ENCODE measurements at regions not wholly inside any gene's neighbourhood (a gene's known extent, or its start where the extent isn't known, plus 50 kb on each side); places are given as distances from the start of the nearest gene placed in this dataset.
A peak's percentile ranks its signal among the peaks of the same experiment; 100 is the strongest.

DNA sequence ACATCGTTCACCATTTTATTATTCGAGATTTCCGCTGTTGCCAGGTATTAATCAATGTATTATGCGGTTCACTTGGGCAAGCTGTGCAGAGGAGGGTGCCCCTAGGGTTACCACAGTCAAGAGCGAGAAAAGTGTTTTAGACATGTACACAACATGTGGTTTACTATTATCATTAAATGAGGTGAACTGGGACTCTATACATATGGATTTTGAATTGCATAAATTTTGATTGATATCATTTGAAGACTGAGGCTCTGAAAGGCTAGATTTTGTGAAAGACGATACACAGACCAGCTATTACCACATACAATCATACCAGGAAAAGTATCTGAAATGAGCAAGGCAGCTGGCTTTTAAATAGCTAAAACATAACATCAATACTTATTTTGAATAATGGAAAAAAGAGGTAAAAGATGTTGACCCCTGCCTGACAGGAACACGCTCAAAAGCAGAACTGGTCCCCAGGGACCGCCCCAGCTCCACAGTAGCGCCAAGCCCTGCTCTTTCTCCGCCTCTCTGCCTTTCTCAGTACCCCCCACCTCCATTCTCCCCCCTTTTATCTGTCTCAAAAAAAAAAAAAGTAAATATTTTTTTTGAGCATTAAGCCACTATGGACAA, 413.4 kb upstream of the MKI67 start:
- WGBS, 3 donors: 74 to 80% (median 80%) methylated on average over 10 of the region's 10 CpGs
- Histone ChIP-seq H3K27me3 (ENCODE audit: insufficient read depth in 3 of 3, low read length in 2 of 3) (peaks cover 0 to 25% (median 1%) of the 10 kb centered on the region in 3 donors), H3K36me3 (ENCODE audit: insufficient read depth in 1 of 2, low read depth in 1 of 2) (no peaks in the 10 kb centered on the region), H3K9me3 (no peaks in the 10 kb centered on the region), H3K4me3 (no peak overlapping the region), H3K27ac (no peak overlapping the region), H3K4me1 (peaks cover 11% of the 10 kb centered on the region)
- TF ChIP-seq, protein P1, sequence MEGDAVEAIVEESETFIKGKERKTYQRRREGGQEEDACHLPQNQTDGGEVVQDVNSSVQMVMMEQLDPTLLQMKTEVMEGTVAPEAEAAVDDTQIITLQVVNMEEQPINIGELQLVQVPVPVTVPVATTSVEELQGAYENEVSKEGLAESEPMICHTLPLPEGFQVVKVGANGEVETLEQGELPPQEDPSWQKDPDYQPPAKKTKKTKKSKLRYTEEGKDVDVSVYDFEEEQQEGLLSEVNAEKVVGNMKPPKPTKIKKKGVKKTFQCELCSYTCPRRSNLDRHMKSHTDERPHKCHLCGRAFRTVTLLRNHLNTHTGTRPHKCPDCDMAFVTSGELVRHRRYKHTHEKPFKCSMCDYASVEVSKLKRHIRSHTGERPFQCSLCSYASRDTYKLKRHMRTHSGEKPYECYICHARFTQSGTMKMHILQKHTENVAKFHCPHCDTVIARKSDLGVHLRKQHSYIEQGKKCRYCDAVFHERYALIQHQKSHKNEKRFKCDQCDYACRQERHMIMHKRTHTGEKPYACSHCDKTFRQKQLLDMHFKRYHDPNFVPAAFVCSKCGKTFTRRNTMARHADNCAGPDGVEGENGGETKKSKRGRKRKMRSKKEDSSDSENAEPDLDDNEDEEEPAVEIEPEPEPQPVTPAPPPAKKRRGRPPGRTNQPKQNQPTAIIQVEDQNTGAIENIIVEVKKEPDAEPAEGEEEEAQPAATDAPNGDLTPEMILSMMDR (IDR thresholded peaks at IDR 0.05): no peak
- DNase-seq: no peak
- no peak for ATAC-seq
- intact Hi-C loops (cut with DNase I): no loop called here

DNA sequence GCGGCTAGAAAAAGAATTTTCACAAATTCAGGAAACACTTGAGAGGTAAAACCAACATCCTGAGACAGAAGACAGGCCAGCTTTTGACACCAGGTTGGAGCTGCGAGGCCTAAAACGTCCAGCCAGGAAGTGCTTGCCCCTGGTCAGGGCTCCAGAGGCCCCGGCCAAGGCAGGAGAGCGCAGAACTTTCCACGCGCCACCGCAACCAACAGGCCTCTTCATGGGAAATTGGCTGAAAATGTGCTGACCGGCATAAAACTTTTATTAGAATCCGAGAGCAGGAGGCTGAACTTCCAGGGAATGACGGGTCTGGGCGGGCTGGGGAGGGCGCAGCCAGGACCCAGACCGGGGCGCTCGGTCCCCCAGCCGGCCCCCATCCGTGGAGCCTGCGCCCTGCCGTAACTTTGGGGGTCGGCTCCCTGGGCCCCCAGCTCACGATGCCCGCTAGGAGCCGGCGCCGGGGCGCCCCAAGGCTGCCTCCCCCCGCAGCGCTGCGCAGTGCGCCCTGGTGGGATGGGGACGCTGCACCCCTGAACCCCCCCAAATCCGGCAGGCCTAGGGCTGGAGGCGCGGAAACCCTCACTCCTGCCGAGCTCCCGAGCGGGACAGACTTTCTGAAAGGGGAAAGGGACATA, 414.0 kb upstream of the MKI67 start:
- Histone ChIP-seq H3K36me3 (ENCODE audit: insufficient read depth in 1 of 2, low read depth in 1 of 2) (no peaks in the 10 kb centered on the region), H3K27ac (no peak overlapping the region), H3K4me1 (peaks cover 11% of the 10 kb centered on the region), H3K9me3 (no peaks in the 10 kb centered on the region), H3K27me3 (ENCODE audit: insufficient read depth in 3 of 3, low read length in 2 of 3) (peaks cover 0 to 25% (median 1%) of the 10 kb centered on the region in 3 donors), H3K4me3 (peak overlapping the region; percentile 52)
- intact Hi-C loops (cut with DNase I): no loop called here
- TF ChIP-seq, protein P1 (IDR thresholded peaks at IDR 0.05): no peak
- no peak for DNase-seq
- WGBS, 3 donors: 13 to 25% (median 13%) methylated on average over 31 to 38 of the region's 38 CpGs
- no peak for ATAC-seq

DNA sequence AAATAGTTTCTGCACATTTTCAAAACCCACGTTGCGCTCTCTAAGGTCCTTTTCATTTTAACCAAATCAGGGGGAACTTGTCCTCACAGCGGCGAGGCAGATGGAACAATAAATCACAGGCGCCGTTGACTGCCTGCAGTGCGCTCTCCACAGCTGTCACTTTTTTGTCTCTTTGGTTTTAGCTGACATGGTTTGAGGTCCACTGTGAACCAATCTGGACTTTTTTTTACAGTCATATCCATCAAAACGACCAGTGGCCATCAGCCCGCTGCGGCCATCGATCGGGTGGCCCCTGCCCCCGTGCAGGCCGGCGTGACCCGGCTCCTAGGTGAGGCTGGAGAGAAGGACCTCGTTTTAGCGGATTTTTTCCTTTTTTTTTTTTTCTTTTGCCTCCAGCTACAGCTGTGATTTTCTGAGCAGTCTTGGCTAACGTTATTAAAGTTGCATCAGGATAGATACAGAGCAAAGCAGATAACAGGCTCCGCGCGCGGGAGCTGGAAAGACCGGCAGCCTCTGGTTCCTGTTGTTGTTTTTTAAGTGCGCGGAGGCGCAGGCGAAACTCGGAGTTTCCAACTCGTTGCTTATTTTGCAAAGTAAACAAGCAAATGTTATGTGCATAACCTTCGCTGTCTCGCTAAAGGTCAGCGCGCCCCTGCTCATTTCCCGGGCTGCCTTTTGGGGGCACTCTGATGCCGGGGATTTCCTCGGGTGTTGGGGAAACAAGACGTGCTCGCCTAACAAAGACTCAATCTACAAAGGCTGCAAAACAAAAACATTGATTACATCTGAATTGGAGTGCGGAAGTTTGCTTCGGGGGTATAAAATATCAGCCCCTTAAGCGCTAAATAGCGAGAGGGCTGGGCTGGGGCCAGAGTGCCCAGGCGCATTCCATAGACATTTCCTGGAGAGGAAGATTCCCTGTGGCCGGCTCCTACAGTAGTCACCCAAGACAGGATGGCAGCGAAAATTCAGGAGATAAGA, 414.8 kb upstream of the MKI67 start:
- Histone ChIP-seq H3K27me3 (ENCODE audit: insufficient read depth in 3 of 3, low read length in 2 of 3) (peaks cover 0 to 25% (median 0%) of the 10 kb centered on the region in 3 donors), H3K27ac (no peak overlapping the region), H3K4me1 (peaks cover 11% of the 10 kb centered on the region), H3K4me3 (peak overlapping the region; percentile 52), H3K9me3 (no peaks in the 10 kb centered on the region), H3K36me3 (ENCODE audit: insufficient read depth in 1 of 2, low read depth in 1 of 2) (no peaks in the 10 kb centered on the region)
- intact Hi-C loops (cut with DNase I): no loop called here
- DNase-seq: no peak
- 5 to 11% (median 8%) methylated on average over 46 of the region's 46 CpGs for WGBS, 3 donors
- TF ChIP-seq, protein P1 (IDR thresholded peaks at IDR 0.05): no peak
- ATAC-seq: no peak

DNA sequence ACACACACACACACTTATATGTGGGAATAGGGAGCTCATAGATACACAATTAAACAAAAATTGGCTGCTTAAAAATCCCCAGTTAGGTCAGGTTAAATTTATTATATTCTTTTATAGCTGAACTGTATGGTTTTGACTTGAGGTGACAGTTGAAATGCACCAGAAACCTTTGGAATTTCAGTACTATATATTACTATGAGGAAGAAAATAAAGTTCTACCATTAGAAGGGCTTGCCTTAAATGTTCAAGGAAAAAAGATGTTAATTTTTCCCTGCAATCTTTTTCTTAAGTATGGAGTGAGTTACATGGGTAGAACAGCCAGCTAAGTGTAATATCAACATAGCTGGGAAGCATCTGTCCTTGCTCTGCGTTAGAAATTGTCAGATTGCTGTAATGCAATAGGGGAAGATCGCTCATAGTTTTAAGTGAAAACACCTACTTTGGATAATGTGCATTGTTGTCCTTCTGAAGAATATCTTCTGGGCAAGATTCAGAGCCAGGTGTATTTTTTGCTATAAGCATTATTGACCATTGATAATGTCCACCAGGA, 415.8 kb upstream of the MKI67 start:
- Histone ChIP-seq H3K4me1 (peaks cover 11% of the 10 kb centered on the region), H3K9me3 (no peaks in the 10 kb centered on the region), H3K27ac (no peak overlapping the region), H3K4me3 (no peak overlapping the region), H3K36me3 (ENCODE audit: insufficient read depth in 1 of 2, low read depth in 1 of 2) (no peaks in the 10 kb centered on the region), H3K27me3 (ENCODE audit: insufficient read depth in 3 of 3, low read length in 2 of 3) (peaks cover 0 to 25% (median 2%) of the 10 kb centered on the region in 3 donors)
- intact Hi-C loops (cut with DNase I): no loop called here
- DNase-seq: no peak
- WGBS, 3 donors: 75 to 82% (median 77%) methylated on average over 2 of the region's 2 CpGs
- ATAC-seq: no peak
- TF ChIP-seq, protein P1 (IDR thresholded peaks at IDR 0.05): no peak
